ENCODE measurements at regions not wholly inside any gene's neighbourhood (a gene's known extent, or its start where the extent isn't known, plus 50 kb on each side); places are given as distances from the start of the nearest gene placed in this dataset.
"Not testable (repeated sequence)": the region's sequence is repeated elsewhere in the genome, so short reads cannot be mapped to it uniquely, and the experiment has no call there.

DNA sequence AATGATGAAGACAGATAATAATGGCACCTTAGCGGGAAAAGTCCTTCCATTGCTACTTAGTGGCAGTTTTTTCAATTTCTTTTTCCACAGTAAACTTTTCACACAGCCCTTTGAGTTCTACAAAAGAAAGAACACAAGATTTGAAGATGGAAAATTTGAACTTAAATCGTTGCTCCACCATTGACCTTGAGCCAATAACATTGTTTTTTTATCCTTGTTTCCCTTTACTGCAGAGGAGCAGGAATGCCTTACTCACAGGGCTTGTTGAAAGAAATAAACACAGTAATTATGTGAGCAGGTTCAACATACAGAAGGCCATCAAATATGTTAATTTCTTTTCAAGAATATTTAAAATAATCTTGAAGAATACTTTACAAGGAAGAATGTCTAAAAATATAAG lies 181.5 kb upstream of the KRR1 start:
- no peak for DNase-seq (ENCODE audit: insufficient read length, low spot score)
- no peak for FAIRE-seq

DNA sequence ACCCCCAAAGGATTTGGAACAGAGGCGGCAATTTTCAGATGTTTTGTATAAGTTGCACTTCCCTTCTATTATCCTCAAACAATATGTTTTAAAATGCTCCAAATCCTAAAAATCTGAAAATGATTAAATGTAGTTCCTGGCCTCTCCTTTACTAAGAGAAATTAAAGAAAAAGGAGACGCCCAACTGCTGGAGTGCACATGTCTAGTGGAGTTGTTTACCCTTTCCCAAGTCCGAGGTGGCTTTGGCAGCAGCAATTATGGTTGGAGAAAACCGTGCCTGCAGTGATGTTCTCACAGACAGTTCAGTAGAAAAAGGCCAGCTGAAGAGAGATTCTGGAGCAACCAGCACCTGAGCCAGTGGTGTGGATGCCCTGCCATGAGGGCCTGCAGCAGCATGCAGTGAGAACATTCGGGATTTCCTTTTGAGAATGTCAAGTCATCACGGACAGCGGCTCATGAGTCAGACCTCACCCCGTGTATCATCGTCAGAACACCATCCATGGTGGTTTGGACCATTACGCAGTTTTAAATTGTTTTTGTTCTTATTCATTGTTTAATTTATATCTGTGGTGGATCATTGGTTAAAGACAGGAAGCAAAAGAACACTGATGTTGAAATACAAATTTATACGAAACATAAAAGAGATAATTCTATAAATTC lies 179.0 kb upstream of the KRR1 start:
- no peak for DNase-seq (ENCODE audit: insufficient read length, low spot score)
- no peak for FAIRE-seq

GRCh38 chr12:75686233-75686632 lies 174.8 kb upstream of the KRR1 start:
- FAIRE-seq; DNase-seq (ENCODE audit: insufficient read length, low spot score): not testable (repeated sequence)

DNA sequence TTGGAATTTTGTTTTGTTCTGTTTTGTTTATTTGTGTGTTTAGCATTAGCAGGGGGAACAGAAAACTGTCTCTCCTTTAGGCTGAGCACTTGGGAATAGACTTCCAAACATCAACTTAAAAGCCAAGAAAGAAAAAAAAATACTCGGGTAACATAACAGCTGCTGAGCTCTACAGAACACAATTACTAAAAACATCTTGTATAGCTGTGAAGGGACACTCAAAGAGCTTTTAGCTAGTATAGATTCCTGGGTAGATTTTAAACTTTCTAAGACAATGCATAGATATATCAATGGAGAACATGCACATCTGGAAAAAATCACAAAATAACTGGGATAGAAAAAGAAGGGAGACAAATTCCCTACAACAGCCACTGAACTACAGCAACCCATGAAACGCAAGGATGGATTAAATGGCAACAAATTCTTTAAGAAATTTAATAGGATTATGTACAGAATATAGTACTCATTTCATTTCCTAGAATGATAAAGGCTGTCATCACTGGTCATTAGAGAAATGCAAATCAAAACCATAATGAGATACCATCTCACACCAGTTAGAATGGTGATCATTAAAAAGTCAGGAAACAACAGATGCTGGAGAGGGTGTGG lies 174.3 kb upstream of the KRR1 start:
- DNase-seq (ENCODE audit: insufficient read length, low spot score) (no peak), FAIRE-seq (no peak)

DNA sequence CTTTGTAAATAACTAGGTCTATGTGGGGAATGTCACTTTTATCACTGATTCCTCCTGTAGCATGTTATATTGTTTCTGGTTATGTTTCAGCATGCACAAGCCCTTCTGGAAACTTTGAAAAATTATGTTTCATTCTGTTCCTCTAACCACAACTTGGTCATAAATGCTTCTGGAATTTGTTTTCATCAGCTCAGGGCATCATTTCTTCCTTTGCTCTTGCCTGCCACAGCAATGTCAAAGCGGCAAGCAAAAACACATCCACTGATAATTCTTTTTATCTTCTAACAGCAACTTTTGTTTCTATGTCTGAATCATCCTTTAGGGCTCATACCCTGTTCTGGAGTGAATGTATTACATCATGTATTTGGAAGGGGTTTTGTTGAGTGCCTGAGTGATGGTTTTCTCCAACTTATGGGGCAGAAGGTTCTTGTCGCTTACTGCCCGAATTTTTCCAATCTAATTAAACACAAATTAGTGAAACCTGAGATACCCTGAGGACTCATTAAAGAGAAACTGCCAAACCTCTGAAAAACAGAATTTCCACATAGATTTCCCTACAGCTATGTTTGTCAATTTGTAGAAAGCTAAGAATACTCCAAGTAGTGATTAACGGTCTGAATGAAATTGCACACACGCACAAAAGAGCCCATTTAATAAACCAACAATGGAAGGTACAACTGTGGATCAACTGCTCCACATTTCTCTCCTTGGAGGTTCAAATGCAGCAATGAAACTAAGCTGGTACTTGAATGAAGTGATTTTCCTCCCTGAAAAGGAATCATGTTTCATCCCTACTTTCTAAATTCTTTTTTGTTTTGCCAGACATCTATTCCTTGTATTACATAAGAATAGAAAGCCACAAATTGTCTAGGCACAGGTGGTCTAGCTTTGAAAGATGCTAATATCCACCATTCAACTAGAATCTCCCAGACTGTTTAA lies 173.5 kb upstream of the KRR1 start:
- DNase-seq (ENCODE audit: insufficient read length, low spot score) (no peak), FAIRE-seq (no peak)

DNA sequence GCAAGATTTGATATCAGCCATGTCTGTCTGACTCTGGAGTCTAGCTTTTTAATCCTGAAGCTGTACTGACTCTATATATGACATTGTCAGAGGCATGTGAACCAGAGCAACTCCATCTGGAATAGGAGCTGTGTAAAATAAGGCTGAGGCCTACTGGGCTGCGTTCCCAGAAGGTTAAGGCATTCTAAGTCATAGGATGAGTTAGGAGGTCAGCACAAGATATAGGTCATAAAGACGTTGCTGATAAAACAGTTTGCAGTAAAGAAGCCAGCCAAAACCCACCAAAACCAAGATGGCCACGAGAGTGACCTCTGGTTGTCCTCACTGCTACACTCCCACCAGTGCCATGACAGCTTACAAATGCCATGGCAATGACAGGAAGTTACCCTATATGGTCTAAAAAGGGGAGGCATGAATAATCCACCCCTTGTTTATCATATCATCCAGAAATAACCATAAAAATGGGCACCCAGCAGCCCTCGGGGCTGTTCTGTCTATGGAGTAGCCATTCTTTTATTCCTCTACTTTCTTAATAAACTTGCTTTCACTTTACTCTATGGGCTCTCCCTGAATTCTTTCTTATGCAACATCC lies 172.7 kb upstream of the KRR1 start:
- not testable (repeated sequence) for DNase-seq (ENCODE audit: insufficient read length, low spot score)

GRCh38 chr12:75683220-75683619 lies 171.8 kb upstream of the KRR1 start:
- FAIRE-seq, result no peak

More for the DNA sequence above, 172.7 kb upstream of the KRR1 start:
- not testable (repeated sequence) for FAIRE-seq

DNA sequence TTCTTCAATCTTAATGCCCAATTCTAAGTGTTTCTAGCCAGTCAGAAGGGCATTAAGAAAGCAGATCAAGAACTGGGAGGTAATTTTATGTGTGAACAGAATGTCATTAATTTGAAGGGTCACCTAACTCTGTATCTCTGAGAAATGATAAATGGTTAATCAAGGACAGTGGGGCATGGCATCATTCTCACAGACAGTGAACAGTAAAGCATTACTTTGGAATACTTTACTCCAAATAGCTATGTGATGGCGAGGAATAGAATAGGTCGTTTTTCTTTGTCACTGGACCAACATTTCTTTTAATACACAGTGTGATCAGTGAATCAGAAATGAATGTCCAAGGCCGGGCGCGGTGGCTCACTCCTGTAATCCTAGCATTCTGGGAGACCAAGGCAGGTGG lies 166.1 kb upstream of the KRR1 start:
- DNase-seq (ENCODE audit: insufficient read length, low spot score) (no peak), FAIRE-seq (no peak)

More at GRCh38 chr12:75683220-75683619, 171.8 kb upstream of the KRR1 start:
- DNase-seq (ENCODE audit: insufficient read length, low spot score), result no peak

DNA sequence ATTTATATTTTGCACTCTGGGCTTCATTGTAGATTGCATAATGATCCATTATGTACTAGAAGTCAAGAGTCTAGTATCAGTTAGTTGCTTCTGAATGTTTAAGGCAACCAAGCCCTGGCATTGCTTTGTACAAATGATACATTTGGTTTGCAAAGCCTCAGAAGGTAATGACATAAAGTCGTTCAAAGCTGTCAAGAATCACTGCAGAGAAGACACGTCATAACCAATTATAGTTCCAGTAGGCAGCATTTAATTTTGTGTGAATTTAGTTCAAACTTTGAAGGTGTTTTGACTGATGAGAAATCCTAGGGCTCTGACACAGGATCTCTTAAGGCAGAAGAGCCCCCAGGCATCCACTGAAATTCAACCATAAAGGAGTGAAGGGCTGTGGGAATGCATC lies 163.0 kb upstream of the KRR1 start:
- FAIRE-seq (no peak), DNase-seq (ENCODE audit: insufficient read length, low spot score) (no peak)

DNA sequence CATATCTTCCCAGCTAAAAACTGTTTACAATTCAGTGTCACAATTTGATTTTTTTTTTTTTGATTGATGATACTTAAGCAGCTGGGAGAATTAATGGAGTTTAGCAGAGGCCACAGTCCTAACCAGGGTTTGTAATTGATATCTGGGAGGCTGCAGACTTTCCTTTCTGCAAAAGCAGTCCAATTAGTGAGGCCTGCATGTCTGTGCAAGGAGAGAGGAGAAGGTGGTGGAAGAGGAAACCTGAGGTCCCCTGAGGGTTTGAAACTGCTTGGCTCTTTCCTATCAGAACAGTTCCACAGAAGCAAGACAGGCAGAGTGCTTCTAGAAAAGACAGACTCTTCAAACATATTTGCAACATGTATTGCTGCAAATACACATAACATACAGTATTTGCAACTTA lies 160.8 kb upstream of the KRR1 start:
- FAIRE-seq (no peak), DNase-seq (ENCODE audit: insufficient read length, low spot score) (no peak)

GRCh38 chr12:75670216-75670615 lies 158.8 kb upstream of the KRR1 start:
- no peak for FAIRE-seq
- no peak for DNase-seq (ENCODE audit: insufficient read length, low spot score)

DNA sequence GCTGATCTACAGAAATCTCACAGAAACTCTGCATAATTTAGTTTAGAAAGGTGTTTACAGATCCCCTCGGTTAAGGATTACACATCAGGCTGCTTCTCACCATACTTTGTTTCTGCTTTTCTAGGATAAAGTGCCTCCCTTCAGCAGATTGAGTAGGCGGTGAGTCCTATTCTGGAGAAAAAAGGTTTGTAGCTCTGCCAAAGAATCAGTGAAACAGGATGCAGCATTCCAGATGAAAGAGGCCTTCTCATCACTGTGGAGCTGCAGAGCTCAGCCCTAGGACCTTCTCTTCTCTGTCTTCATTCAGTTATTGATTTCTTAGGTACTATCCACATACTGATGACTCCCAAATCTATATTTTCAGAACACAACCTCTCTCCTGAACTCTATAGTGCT lies 155.5 kb upstream of the KRR1 start:
- FAIRE-seq (no peak), DNase-seq (ENCODE audit: insufficient read length, low spot score) (no peak)

- DNase-seq (ENCODE audit: insufficient read length, low spot score) (no peak), FAIRE-seq (no peak)
Observed at GRCh38 chr12:75666126-75666938, 154.9 kb upstream of the KRR1 start.

DNA sequence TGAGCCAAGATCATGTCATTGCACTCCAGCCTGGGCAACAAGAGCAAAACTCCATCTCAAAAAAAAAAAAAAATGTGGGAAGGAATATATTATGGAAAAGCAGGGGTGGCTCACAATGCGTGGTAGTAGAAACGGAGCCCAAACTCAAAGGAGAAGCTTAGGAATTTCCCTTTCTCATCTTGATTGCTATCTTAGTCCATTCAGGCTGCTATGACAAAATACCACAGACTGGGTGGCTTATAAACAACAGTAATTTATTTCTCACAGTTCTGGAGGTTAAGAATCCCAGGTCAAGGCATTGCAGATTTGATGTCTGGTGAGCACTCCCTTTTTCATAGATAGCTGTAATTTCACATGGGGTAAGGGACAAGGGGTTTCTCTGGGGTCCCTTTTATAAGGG lies 153.8 kb upstream of the KRR1 start:
- no peak for FAIRE-seq

GRCh38 chr12:75662511-75663159 lies 151.2 kb upstream of the KRR1 start:
- no peak for FAIRE-seq

More for the DNA sequence above, 153.8 kb upstream of the KRR1 start:
- DNase-seq (ENCODE audit: insufficient read length, low spot score), result no peak

DNA sequence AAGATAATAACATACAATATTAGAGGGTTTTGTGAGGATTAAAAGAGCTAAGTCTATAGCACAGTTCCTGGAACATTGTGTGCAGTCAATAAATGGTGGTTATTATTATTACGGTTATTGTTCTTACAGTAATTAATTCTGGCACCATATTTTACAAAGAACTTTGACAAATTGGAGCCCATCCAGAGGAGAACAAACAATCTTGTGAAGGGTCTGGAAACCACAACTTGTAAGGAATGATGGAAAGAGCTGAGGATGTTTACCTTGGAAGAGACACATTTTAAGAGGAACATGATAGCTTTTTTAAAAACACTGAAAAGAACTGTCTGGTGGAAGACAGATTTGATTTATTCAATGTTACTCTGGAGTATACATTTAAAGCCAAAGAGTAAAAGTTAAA lies 150.5 kb upstream of the KRR1 start:
- DNase-seq (ENCODE audit: insufficient read length, low spot score), result no peak
- no peak for FAIRE-seq

More at GRCh38 chr12:75662511-75663159, 151.2 kb upstream of the KRR1 start:
- no peak for DNase-seq (ENCODE audit: insufficient read length, low spot score)

- FAIRE-seq (no peak), DNase-seq (ENCODE audit: insufficient read length, low spot score) (no peak)
Observed at GRCh38 chr12:75660805-75661404, 149.5 kb upstream of the KRR1 start.

- FAIRE-seq (no peak), DNase-seq (ENCODE audit: insufficient read length, low spot score) (no peak)
Observed at GRCh38 chr12:75660107-75660530, 148.7 kb upstream of the KRR1 start.
